ENCODE measurements at regions not wholly inside any gene's neighbourhood (a gene's known extent, or its start where the extent isn't known, plus 50 kb on each side); places are given as distances from the start of the nearest gene placed in this dataset.

DNA sequence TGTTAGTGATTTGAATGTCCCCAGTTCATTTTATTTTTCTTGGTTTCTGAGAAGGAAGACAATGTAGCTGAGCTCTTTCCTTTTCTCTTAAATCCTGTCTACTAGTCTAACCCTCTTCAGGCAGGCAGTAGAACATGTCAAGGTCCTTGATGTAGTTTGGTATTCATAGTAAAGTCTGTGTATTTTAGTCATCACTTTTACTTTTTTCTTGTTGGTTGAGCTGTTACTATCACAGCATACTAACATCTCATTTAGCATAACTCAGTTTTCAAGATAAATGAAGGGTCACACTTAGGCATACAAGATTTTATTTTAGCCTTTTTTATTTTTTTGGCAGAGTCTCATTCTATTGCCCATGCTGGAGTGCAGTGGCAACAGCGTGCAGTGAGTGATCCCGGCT is 70.5 kb downstream of the KPNA2 start:
- no peak for TF ChIP-seq SPI1 (IDR thresholded peaks at IDR 0.05; ENCODE audit: borderline replicate concordance, low read depth)
- no peak for TF ChIP-seq CTCF (IDR thresholded peaks at IDR 0.05; ENCODE audit: insufficient read depth, low read length)
- TF ChIP-seq POLR2AphosphoS5 (IDR thresholded peaks at IDR 0.05; ENCODE audit: low read depth): no peak

Measured in HL-60 (cell line).